SK-N-SH treated with all-trans-retinoic acid at 6 μM for 48 hours (cell line): ENCODE measurements at regions not wholly inside any gene's neighbourhood (a gene's known extent, or its start where the extent isn't known, plus 50 kb on each side); places are given as distances from the start of the nearest gene placed in this dataset.

Experiments used
- ARNTL ChIP-seq: fragments of 450-650 bp; formaldehyde crosslinking; IDR thresholded peaks from 2 replicates; pipeline ENCODE4 v1.5.0; 2020; ENCODE audit warnings: low read depth, mild to moderate bottlenecking, moderate library complexity, borderline replicate concordance
- CREB5 ChIP-seq: fragments of 250-450 bp; sonication (Bioruptor Pico); IDR thresholded peaks from 2 replicates; pipeline ENCODE4 v1.5.1; 2020; ENCODE audit warnings: low read depth, mild to moderate bottlenecking, moderate library complexity
- GLIS3 ChIP-seq: fragments of 250-450 bp; sonication (Bioruptor Pico); IDR thresholded peaks from 2 replicates; pipeline ENCODE4 v1.5.0; 2020; ENCODE audit warnings: mild to moderate bottlenecking, moderate library complexity
- OSR1 ChIP-seq: fragments of 250-450 bp; sonication (Bioruptor Pico); IDR thresholded peaks from 2 replicates; pipeline ENCODE4 v1.8.0; 2022; ENCODE audit warnings: moderate library complexity, mild to moderate bottlenecking, inconsistent platforms
- PATZ1 ChIP-seq: fragments of 250-450 bp; sonication (Bioruptor Pico); IDR thresholded peaks from 2 replicates; pipeline ENCODE4 v1.8.0; 2020; ENCODE audit warnings: mild to moderate bottlenecking, moderate library complexity, borderline replicate concordance
- RARB ChIP-seq: fragments of 250-450 bp; sonication (Bioruptor Pico); IDR thresholded peaks from 2 replicates; pipeline ENCODE4 v1.8.0; 2021; ENCODE audit warnings: mild to moderate bottlenecking, moderate library complexity
- TCF4 ChIP-seq: fragments of 250-450 bp; sonication (Bioruptor Pico); IDR thresholded peaks from 2 replicates; pipeline ENCODE4 v1.8.0; 2021; ENCODE audit warnings: mild to moderate bottlenecking, moderate library complexity, borderline replicate concordance
- ZC3H10 ChIP-seq: fragments of 250-450 bp; sonication (Bioruptor Pico); IDR thresholded peaks from 2 replicates; pipeline ENCODE4 v1.5.1; 2021; ENCODE audit warnings: mild to moderate bottlenecking, moderate library complexity
- ZNF8 ChIP-seq: fragments of 450-650 bp; formaldehyde crosslinking; IDR thresholded peaks from 2 replicates; pipeline ENCODE4 v1.5.0; 2020; ENCODE audit warnings: mild to moderate bottlenecking, moderate library complexity

- TF ChIP-seq GLIS3 (CRISPR knock-in tag) (no peak), PATZ1 (CRISPR knock-in tag) (no peak), OSR1 (no peak), ZC3H10 (CRISPR knock-in tag) (no peak), TCF4 (no peak), ARNTL (CRISPR knock-in tag) (no peak), CREB5 (CRISPR knock-in tag) (no peak), RARB (CRISPR knock-in tag) (no peak), ZNF8 (CRISPR knock-in tag) (no peak)
Observed at GRCh38 chr10:29925771-29926692, 133.4 kb downstream of the JCAD start.
